Fibroblast of the aortic adventitia (primary cell): ENCODE measurements at regions not wholly inside any gene's neighbourhood (a gene's known extent, or its start where the extent isn't known, plus 50 kb on each side); places are given as distances from the start of the nearest gene placed in this dataset.
A peak's percentile ranks its signal among the peaks of the same experiment; 100 is the strongest.

Experiments
- DNase-seq: peaks from one replicate; pipeline ENCODE4 v3.0.0-alpha.2; 2010; ENCODE audit warnings: low read depth
- H3K4me3 ChIP-seq: 2 replicates; pipeline ENCODE4 v1.5.1; 2011; ENCODE audit warnings: low read depth, mild to moderate bottlenecking, control low read depth, low read length, moderate library complexity
- TF ChIP-seq, protein P1 (sequence below): IDR thresholded peaks from 2 replicates; pipeline ENCODE4 v1.5.1; 2011; ENCODE audit warnings: mild to moderate bottlenecking, low read length, control low read depth, inconsistent platforms; ENCODE audit not compliant: insufficient read depth

DNA sequence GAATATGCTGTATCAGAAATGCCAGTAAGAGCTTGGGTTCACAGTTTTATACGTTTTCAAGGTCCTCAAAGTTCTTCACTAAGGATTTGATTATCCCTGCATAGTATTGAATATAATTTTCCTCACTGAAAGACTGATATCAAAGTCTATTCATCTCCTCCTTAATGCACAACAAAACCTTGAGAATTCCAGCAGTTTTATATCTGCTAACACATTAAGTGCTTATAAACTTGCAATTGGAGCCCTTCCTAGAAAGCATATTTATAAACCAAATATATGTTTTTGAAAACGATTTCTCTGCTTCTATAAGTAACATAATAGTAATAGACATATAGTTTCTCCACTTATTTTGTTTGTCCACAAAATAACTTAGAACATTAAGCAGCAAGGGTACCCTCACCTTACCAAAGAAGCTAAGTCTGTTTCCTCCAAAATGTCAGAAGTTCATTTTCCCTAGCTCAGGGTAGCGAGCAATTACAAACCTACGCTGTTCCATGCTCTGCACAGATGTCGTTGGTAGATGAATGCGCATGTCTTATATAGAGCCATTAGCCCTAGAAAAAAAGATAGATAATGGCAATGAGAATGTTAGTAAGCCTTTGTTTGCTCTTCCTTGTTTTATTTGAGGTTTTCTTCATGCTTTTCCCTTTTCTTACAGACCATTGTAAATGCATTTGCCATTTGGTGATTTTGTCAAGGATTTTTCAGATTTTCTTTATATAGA lies 213.2 kb downstream of the RBM43 start:
- TF ChIP-seq, protein P1, sequence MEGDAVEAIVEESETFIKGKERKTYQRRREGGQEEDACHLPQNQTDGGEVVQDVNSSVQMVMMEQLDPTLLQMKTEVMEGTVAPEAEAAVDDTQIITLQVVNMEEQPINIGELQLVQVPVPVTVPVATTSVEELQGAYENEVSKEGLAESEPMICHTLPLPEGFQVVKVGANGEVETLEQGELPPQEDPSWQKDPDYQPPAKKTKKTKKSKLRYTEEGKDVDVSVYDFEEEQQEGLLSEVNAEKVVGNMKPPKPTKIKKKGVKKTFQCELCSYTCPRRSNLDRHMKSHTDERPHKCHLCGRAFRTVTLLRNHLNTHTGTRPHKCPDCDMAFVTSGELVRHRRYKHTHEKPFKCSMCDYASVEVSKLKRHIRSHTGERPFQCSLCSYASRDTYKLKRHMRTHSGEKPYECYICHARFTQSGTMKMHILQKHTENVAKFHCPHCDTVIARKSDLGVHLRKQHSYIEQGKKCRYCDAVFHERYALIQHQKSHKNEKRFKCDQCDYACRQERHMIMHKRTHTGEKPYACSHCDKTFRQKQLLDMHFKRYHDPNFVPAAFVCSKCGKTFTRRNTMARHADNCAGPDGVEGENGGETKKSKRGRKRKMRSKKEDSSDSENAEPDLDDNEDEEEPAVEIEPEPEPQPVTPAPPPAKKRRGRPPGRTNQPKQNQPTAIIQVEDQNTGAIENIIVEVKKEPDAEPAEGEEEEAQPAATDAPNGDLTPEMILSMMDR = no peak
- H3K4me3 ChIP-seq = no peak overlapping the region
- no peak for DNase-seq

- no peak overlapping the region for H3K4me3 ChIP-seq
- TF ChIP-seq, protein P1 = no peak
- DNase-seq = peak; percentile 61
These were observed 218.2 kb downstream of the RBM43 start for GRCh38 chr2:151043484-151043883.

DNA sequence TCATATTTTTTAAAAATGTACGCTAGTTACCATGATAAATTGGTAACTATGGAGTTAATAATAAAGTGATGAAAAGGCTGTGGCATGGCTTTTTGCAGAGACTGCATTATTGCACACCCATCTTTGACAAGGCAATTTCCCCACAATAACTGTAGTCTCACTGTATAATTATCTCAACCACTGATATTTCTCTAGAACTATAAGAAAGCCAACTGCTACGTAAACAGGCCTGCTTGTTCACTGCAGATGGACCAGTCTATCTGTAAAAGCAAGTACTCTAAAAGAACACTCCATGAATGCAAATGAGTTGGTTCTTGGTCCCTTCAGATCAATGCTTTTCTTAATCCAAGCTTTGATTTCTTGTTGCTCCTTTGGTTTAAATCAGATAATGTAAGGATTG lies 218.7 kb downstream of the RBM43 start:
- DNase-seq = no peak
- TF ChIP-seq, protein P1 = no peak
- H3K4me3 ChIP-seq = no peak overlapping the region

DNA sequence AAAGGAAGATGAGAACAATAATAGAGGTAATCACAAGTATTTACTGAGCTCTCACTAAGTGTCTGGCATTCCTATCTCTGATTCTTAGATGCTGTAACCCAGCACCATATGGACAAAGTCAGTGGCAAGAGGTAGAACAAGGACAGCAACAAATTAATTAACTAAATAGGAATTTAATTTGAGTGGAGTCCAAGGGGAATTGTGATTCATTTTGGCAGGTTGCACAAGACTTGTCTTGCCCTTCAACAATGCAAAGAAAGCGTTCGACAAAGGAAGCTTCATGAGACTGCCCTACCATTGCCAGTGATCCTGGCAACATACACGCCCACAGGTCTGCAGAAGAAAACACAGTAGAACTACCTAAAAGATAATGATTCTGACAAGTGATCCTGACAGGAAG lies 221.6 kb downstream of the RBM43 start:
- no peak for DNase-seq
- TF ChIP-seq, protein P1 = no peak
- no peak overlapping the region for H3K4me3 ChIP-seq

- no peak for DNase-seq
- TF ChIP-seq, protein P1 = no peak
These were observed 223.1 kb downstream of the RBM43 start for GRCh38 chr2:151038516-151038915.

DNA sequence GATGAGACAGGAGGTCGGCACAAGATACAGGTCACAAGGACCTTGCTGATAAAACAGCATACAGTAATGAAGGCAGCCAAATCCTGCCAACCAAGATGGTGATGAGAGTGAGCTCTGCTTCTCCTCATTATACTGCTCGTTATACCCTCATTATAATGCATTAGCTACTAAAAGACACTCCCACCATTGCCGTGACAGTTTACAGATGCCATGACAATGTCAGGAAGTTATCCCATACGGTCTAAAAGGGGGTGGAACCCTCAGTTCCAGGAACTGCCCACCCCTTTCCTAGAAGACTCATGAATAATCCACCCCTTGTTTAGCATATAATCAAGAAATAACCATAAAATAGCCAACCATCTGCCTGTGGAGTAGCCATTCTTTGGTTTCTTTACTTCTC lies 224.2 kb downstream of the RBM43 start:
- TF ChIP-seq, protein P1 = no peak
- H3K4me3 ChIP-seq = no peak overlapping the region
- no peak for DNase-seq

More at GRCh38 chr2:151038516-151038915, 223.1 kb downstream of the RBM43 start:
- no peak overlapping the region for H3K4me3 ChIP-seq
